Inferior parietal cortex (tissue), 1 donor: ENCODE measurements at regions not wholly inside any gene's neighbourhood (a gene's known extent, or its start where the extent isn't known, plus 50 kb on each side); places are given as distances from the start of the nearest gene placed in this dataset.
A peak's percentile ranks its signal among the peaks of the same experiment; 100 is the strongest.
"Not testable (repeated sequence)": the region's sequence is repeated elsewhere in the genome, so short reads cannot be mapped to it uniquely, and the experiment has no call there.

ENCODE experiments used
- DNase-seq: peaks from one replicate; pipeline ENCODE4 v3.0.0-alpha.2; 2016; ENCODE audit errors: extremely low spot score

DNA sequence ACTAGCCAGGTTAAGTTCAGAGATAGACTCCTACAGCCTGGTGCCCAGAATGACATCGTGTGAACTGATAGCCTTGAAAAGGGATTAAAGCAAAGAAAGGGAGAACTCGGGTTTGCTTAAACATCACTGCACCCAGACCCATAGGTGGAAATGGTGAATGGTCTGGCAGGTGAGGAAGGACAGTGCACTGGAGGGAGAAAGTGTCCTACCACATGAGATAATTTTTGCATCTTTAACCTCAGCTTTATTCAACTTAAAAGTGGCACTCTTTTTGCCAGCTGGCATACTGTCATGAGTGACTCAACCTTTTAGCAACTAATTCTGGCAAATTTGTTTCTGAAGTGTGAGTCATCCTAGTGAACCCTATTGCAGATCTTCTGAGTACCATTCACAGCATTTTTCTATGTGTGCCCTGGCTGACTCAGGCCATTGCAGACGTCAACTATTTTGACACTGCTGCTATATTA, 53.0 kb upstream of the DAPP1 start:
- peak; percentile 58 for DNase-seq

DNA sequence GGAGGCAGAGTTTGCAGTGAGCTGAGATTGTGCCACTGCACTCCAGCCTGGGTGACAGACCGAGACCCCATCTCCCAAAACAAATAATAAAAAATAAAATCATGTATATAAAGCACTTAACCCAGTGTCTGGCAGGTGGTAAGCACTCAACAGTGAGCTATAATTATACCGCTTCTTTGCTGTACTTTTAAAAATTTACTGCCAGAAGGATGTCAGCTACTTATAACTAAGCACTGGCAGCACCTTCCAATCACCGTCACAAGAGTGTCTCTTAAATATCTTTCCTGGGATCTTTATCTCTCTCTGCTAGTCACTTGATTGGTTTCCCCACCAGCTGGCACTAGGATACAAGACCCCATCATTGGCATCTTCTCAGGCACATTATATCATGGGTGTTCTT, 53.9 kb upstream of the DAPP1 start:
- DNase-seq, result no peak

DNA sequence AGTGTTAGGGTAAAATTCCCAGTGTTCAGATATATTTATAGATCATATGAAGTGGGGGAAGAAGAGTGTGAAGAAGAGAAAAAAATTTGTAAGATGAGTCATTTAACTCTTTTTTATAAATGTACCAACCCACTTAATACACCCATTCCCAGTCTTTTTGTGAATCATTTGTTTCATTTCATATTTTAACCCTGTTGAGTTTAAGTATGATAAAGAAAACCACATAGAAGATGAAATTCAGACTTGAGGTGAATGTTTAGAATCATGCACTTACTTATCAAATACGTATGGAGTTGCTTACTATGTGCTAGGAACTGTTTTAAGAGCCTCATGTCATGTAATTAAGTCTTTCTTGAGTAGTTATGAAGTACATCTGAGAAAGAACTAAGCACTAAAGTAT, 56.6 kb upstream of the DAPP1 start:
- DNase-seq, result peak; percentile 14

DNA sequence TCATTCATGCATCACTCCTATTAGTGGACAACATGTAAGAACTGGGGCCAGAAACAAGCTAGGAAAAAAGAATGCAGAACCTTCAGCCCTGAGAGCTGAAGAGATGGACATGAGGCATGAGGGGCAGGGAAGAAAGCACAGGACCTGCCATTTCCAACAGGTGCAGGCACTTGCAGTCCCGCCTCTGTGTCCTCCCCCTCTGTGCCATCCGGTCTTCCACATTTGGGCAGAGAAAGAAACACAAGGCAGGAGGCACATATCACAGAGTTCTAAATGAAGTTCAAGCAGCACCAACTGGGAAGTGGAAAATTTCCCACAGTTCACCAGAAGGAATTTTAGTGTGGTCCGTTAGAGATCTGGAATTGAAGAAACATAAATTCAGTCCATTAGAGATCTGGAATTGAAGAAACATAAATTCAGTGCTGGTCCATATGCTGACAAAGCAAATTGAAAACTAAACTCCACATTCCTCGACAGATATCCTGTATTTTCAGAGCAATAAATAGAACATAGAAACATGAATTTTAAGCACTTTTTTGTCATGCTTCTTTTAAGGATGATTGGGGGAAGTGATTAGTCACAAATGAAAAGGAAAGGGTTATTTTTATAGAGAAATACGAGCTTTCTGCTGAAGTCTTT, 57.2 kb upstream of the DAPP1 start:
- peak; percentile 17 for DNase-seq

DNA sequence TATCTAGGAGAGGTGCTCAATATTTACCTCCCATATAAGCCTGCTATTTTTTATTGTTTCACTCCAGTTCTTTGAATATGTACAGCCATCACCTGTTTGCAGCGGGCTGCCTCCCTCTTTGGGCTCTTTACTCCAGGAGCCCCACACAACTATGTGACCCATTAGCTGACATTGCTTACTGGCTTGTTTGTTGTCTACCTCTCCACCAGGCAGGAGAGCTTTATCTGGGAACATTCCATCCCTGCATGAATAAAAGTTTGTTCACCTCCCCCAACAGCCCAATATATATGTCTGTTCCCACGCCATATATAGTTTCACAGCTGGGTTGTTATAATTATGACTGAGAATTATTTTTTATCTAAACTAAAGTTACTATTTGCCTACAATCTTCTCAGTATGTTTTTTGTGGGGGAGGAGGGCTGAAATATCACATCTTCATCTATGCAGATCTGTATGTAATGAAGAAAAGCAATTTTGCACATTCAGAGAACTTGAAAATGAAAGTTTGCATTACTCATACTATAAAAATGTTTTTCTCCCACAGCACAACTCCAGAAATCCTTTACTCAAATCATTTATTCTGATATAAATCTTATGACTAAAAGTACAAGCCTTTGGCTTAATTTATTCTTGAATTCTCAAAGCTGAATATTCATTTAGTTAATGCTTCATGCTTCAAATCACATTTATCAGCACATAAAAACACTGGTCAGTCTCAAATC, 61.2 kb upstream of the DAPP1 start:
- peak; percentile 40 for DNase-seq

DNA sequence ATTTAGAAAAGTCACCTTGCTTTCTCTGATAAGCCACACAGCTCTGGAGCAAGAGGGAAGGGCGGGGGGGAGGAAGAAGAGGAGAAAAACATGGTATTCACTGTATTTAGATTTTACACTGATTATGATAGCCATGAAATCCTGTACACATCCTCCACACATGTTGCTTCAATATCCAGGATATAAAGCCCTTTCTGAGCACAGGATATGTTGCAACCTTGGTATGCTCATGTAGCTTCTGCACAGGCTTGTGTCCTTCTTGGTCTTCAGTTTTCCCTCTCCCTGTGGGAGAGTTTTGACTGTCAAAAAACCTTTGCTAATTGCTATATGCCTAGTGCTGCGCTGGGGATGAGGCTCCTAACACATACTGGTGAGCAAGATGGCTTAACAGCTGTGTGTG, 61.9 kb upstream of the DAPP1 start:
- DNase-seq, result peak; percentile 14

DNA sequence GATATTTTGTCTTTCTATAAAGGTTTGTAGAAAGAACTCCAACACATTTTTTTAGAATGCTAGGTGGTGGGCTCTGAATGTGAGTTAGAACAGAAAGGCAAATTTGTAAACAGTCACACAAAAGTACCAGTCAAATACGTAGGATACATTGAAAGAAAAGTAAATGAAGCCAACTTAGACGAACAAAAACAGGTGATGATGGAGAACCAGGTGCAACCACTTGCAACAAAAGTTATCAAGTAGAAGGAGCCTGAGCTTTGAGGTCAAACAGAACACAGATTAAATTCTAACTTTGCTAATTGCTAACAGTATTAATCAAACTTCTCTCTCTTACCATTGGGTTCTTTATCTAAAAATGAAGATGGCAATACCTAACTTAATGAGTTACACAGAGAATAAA, 62.7 kb upstream of the DAPP1 start:
- no peak for DNase-seq

DNA sequence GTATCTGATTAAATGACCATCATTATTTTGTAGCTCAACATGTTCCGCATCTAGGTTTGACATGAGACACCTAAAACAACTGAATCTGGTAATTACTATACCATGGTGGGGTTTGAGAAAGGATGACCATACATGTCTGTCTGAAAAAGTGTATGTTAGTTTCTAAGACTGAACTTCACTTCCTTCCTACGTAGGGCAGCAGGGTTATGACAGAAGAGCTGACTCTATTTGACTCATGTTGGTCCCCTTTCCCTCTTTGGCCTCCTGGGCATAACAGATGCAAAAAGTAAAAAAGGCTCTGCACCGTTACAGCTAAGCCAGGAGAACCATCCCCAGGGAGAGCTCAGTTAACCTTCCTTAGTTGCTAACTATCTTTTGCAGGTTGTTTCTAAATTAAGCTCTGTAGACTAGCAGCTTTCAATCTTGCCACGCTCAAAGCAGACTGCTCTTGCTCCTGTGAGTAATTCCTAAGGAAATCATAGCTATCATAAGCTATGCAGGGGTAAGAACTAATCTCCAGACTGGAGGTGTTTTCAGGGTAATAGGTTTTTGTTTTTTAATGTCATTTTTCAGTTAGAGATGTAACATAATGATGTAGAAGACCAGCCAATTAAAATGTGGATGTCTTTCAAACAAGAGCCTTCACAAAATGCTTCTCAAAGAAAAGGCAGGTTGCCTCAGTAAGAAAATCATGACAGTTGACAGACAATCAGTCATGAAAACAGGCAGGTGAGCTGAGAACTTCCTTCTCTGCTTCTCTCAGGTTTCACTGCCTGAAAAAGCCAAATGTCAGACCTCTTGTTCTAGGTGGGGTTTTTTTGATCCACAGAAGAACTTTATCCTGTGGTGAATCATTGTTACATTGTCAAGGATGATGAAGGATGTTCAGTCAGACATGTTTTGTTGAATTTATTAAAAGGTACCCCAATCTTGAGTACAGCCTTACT, 66.9 kb upstream of the DAPP1 start:
- DNase-seq, result no peak

DNA sequence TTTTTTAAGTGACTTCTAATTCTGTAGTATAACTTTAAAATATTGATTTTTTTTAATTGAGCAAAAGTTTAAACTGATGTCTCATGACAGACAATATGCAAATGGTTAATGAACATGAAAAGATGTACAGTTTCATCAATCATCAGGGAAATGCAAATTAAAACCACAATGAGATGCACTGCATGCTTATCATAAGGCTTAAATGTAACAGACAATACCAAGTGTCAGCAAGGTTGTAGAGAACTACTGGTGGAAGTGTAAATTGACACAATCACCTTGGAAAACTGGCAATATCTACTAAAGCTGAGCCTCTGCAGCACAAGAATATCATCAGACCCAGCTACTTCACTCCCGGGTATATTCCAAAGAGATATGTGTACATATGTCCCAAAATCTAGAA, 70.2 kb upstream of the DAPP1 start:
- no peak for DNase-seq

DNA sequence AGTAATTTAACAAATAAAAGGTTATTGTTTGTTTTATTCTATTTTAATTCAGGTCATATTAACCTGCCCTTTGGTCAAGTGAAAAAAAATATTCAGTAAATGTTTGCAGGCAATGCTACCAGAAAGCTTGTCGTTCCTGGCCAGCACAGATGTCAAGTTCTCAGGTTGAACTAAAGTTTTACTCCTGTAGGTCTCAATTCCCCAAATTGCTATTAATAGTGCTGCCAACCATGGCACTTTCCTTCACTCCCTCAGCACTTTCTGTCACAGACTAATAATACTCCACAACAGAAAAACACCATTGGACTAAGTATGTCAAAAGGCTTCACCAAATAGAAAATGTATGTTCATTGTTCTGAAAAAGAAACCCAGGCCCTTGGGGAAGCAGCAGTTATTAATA, 79.2 kb upstream of the C4orf54 start:
- DNase-seq, result no peak

DNA sequence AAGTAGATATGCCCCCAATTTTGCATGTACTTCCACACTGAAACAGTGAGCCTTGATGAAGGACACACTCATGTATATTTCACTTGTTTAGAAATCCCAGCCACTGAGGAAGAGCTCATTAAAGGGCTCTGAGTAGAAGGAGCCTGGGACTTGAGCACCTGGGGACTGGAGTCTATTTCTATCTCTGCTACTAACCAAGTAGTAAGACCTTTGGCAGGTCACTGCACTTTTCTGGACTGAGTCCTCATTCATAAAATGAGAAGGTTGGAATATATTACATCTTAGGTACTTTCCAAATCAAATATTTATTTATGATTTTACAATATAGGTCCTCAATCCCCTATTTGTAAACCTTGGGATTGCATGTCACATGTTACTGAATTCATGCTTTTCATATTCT, 78.2 kb upstream of the C4orf54 start:
- no peak for DNase-seq

DNA sequence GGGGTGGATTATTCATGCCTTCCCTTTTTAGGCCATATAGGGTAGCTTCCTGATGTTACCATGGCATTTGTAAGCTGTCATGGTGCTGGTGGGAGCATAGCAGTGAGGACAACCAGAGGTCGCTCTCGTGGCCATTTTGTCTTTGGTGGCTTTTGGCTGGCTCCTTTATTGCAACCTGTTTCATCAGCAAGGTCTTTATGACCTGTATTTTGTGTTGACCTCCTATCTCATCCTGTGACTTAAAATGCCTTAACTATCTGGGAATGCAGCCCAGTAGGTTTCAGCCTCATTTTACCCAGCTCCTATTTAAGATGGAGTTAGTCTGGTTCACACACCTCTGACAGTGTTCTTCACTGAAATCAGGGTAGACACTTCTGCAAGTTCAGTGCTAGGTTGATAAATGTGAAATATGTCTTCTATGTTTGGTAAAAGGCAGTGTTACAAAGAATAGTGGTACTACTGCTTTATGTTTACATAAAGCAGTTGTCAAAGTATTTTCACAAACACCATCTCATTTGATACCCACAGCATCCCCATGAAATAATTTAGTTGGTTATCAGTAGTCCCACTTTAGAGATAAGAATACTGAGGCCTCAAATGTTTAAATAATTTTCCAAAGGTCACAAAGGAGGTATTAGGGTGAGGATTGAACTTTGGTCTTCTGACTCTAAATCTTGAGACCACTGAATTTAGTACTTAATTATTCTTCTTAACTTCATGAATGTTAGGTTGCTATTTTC, 77.1 kb upstream of the C4orf54 start:
- DNase-seq, result no peak

DNA sequence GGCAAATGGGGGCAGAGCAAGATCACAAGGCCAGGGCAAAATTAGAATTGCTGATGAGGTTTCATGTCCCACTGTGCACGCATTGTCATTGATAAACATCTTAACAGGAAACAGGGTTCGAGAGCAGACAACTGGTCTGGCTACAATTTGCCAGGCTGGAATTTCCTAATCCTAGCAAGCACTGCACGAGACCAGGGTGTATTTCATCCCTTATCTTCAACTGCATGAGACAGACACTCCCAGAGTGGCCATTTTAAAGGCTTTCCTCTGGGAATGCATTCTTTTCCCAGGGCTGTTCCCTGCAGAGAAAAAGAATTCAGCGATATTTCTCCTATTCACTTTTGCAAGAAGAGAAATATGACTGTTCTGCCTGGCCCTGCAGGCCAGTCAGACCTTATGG, 75.8 kb upstream of the C4orf54 start:
- DNase-seq, result not testable (repeated sequence)

DNA sequence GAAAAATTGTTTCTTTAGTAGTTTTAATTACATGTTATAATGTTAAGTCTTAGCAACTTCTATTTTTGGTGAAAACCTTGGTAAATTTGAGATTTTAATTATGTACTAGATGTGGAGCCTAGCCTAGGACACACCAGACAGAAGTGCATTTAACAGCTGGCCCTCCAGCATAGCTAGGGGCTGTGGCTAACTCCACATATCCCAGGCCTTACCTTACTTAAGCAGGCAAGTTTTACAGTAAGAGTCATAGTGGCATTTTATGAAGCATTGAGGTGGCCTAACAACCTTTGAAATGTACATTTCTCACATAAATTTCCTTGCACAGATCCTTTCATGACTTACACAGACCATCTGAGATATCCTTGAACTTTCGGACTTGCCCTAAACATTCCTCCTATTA, 71.6 kb upstream of the C4orf54 start:
- DNase-seq, result no peak

DNA sequence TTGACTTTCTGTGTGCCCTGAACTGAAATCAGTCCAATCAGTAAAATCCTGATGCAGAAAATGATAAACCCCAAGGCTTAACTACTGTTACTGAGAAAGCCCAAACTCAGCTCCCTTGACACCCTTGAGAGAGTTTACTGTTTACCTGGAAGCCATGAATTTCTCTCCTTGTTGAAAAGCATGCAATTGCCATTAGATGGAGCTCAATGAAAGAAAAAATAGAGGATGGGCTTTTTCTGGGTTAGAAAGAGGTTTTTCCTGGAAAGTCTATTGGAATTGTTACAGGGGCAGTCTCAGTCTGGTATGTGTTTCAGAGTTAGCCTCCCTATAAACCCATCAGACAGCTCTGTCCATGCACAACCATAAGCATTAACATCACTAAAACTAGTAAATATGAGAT, 66.4 kb upstream of the C4orf54 start:
- peak; percentile 25 for DNase-seq

DNA sequence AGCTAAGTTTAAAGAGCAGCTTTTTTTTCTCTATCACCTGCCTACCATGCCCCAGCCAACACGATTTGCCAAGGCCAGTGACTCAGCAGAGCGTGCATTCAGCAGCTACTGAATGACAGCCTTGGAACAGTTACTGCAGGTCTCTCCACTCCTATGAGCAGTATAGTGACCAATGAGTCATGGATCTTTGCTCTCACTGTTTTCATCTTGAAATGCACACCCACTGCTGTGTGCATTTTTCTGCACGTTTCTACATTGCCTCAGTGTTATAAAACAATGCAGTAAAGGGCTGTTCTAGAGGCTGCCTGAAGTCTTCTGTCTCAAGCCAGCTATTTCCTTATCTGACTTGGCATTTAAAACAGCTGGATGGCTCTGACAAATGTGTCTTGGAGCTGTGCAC, 66.0 kb upstream of the C4orf54 start:
- DNase-seq, result peak; percentile 55

DNA sequence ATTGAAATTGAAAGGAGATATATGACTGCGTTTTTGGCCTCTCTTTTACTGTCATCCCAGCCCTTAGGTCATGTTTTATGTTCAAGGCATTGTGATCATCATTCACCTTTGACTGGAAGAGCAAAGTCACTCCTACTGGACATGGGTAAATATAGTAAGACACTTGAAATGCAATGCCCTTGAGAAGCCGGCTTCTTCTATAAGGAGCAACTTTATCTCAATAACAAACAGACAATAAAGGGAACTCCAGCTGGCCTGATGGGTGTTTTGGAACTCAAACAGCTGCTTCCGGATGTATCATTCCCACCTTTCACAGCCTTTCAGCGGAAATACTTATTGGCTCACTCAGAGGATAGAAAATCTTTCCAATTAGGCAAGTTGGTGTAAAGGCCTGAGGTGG, 65.1 kb upstream of the C4orf54 start:
- DNase-seq, result no peak

DNA sequence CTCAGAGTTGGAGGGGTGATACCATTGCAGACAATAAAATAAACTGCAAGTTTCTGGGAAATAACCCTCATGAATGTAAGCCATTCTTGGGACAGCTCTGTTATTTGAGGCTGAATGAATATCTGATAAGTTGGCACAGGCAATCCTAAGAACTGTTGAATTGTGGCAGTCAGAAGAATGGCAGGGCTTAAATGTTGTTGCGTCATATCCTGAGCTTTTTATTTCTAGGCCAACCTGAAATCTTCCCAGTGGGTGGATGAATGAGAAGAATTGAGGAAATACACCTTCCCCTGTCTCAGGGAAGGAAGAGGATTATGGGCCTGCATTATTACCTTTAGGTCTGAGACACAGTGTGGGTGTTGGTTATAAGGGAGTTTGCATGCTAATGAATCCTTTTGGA, 64.4 kb upstream of the C4orf54 start:
- no peak for DNase-seq

DNA sequence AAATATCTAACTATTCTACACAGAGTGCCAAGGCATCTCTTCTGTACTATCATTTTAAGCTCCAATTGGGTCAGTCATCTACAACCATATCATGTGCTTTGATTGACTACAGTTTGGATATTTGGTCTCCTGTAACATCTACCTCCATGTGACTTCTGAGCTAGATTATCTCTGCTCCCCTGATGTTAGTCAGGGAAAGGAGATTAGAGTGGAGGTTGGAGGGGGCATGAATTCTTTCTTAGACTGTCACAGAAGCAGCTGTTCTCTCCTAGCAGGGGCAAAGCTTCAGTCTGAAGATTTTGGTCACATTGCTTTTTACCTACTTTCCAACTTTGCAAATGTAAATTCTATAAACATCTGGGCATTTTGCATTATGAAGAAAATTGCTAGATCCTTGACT, 62.6 kb upstream of the C4orf54 start:
- no peak for DNase-seq

DNA sequence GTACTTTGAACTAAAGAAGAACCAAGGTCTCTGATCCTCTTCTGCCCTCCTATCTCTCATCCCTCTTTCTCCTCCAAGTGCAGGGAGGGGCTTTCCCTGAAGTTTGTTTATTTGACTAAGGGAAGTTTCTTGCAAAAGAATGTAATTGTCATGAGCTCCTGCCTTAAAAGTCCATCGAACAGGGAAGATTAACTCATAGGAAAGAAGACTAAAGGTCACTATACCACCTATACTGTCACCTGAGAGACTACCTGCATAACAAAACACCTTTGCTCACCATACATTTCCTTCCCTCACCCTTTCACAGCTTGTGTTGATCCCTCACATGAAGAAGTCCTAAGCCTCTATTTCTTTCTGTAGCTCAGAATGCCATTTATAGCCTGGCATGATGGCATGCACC, 59.4 kb upstream of the C4orf54 start:
- DNase-seq, result no peak

DNA sequence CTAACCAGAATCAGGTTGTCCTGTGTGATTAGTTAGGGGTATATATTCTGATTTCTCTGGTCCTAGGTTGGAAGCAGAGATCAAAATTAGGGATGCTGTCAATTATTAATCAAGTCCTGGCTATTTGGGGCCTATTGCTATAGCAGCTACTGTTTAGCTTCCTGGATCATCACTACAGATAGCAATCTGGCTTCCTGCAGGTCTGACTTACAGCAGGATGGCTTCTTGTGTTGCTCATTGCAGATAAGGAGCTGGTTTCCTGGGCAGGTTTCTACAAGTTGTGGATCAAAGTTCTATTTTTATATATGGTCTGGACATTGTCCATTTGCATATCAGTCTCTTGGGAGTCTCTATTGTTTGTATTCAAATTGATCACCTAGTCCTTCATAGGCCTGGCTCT, 57.7 kb upstream of the C4orf54 start:
- DNase-seq, result no peak

DNA sequence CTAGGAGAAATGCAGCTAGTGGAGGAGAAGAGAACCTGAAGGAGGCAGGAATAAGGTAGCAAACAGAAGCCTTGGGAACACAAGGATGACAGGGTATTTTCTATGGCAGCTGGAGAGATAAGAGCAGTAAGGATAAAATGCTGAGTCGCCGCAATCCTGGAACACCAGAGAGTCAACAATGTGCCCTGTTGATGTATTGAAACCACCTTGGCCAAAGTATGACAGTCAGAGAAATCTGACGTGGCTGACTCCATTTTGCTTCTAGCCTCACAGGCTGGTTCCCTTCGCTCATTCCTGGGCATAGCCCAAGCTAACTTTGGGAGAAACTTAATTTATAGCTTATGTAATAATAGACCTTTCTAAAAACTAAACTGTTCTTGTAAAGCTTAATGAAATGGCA, 56.6 kb upstream of the C4orf54 start:
- no peak for DNase-seq
